ENCODE measurements at regions not wholly inside any gene's neighbourhood (a gene's known extent, or its start where the extent isn't known, plus 50 kb on each side); places are given as distances from the start of the nearest gene placed in this dataset.

- no peak overlapping the region for H3K4me3 Mint-ChIP-seq
Measured at GRCh38 chr14:53841109-53842099, 115.2 kb downstream of the BMP4 start.

More at GRCh38 chr14:53841109-53842099, 115.2 kb downstream of the BMP4 start:
- Mint-ChIP-seq H3K27ac (no peak overlapping the region), H3K36me3 (ENCODE audit: low read depth) (peaks cover 6% of the 10 kb centered on the region; the same call in 1 of the 3 replicates), H3K27me3 (ENCODE audit: insufficient read depth, low read depth, poor library complexity) (no peaks in the 10 kb centered on the region), H3K4me1 (no peaks in the 10 kb centered on the region), H3K9me3 (peaks cover 10% of the 10 kb centered on the region; the same call in 2 of the 3 replicates)
- TF ChIP-seq EZH2phosphoT487 (IDR thresholded peaks at IDR 0.05; ENCODE audit: unreplicated experiment) (no peak), CTCF (conservative IDR thresholded peaks at IDR 0.05; ENCODE audit: low read depth in 2 of 2) (no peak), JUNB (IDR thresholded peaks at IDR 0.05; ENCODE audit: unreplicated experiment) (no peak), STAT1 (IDR thresholded peaks at IDR 0.05; ENCODE audit: unreplicated experiment) (no peak), EZH2 (IDR thresholded peaks at IDR 0.05; ENCODE audit: low read depth, unreplicated experiment) (no peak), ZNF114 (CRISPR knock-in tag; IDR thresholded peaks at IDR 0.05) (no peak), CREB1 (CRISPR knock-in tag; IDR thresholded peaks at IDR 0.05; ENCODE audit: low read depth) (no peak), REST (IDR thresholded peaks at IDR 0.05; ENCODE audit: unreplicated experiment) (no peak), POLR2AphosphoS5 (IDR thresholded peaks at IDR 0.05; ENCODE audit: low read depth) (no peak), NANOG (IDR thresholded peaks at IDR 0.05; ENCODE audit: borderline replicate concordance) (no peak), ETS1 (IDR thresholded peaks at IDR 0.05) (no peak), ZNF462 (CRISPR knock-in tag; IDR thresholded peaks at IDR 0.05) (no peak), ZNF331 (CRISPR knock-in tag; IDR thresholded peaks at IDR 0.05; ENCODE audit: low read depth) (no peak)
- Histone ChIP-seq H3K27me3 (ENCODE audit: insufficient read depth) (no peaks in the 10 kb centered on the region), H3K4me2 (no peak overlapping the region), H3K27ac (ENCODE audit: low read depth) (no peak overlapping the region), H3K36me3 (ENCODE audit: insufficient read depth) (no peaks in the 10 kb centered on the region), H3K79me2 (replicated peaks; ENCODE audit: insufficient read depth) (no peaks in the 10 kb centered on the region), H2AFZ (no peak overlapping the region), H3K9me2 (ENCODE audit: insufficient read depth) (0 out of 2 replicates have a peak, but pooled peaks cover 4% of the 10 kb centered on the region), H3K4me3 (no peak overlapping the region), H3K4me1 (ENCODE audit: insufficient read depth) (no peaks in the 10 kb centered on the region), H4K20me1 (replicated peaks; ENCODE audit: insufficient read depth) (no peaks in the 10 kb centered on the region), H3F3A (replicated peaks; ENCODE audit: low read depth) (no peaks in the 10 kb centered on the region)
- DNase-seq (ENCODE audit: low spot score): no peak
- no peak for ATAC-seq

Data from GM23338 (cell line).